NCI-H345 (cell line): ENCODE measurements at regions not wholly inside any gene's neighbourhood (a gene's known extent, or its start where the extent isn't known, plus 50 kb on each side); places are given as distances from the start of the nearest gene placed in this dataset.

Source experiments
- DNase-seq: peaks from one replicate; lab custom pipeline; 2025; lab: John Stamatoyannopoulos, UW

DNA sequence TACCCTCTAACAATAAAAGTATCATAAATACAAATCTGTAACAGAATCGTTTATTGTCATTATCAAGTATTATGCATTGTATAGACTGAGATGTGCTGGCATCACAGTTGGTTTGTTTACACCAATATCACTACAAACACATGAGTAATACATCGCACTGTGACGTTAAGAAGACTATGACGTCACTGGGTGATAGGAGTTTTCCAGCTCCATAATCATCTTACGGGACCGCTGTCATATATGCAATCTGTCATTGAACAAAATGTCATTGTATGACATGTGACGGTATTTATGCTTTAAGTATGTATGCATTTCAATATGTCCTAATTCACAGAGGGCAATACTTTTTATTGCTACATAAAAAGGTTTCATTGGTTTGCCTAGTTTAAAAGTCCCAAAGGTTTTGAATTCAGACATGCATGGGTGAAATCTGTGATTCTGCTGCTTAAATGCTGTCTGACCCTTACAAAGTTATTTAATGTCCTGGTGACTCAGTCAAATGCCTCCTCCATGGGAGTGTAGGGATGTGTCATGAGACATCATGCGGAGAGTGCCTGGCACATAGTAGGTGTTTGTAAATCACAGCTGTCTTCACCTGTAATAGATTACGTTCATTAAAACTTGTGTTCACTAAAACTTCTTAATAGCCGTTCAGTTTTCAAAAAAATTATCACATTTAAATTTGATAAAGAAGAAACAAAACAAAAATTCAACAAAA lies 160.7 kb upstream of the PDE10A start:
- no peak for DNase-seq

GRCh38 chr6:165822501-165822900 lies 159.5 kb upstream of the PDE10A start:
- no peak for DNase-seq

DNA sequence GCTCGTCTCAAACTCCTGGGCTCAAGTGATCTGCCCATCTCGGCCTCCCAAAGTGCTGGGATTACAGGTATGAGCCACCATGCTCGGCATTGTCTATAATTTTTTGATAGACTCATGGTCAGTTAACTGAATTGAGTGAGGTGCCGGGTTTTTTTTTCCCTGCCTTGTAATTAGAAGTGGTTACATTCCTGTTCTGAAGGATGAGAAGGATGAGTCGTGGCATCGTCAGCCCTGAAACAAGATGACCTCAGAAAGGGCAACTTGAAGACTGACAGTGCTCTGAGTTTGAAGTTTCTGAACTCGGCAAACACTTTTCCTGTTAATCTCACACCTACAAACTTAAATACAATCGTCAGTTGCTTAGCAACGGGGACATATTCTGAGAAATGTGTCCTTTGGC lies 158.7 kb upstream of the PDE10A start:
- DNase-seq: no peak

DNA sequence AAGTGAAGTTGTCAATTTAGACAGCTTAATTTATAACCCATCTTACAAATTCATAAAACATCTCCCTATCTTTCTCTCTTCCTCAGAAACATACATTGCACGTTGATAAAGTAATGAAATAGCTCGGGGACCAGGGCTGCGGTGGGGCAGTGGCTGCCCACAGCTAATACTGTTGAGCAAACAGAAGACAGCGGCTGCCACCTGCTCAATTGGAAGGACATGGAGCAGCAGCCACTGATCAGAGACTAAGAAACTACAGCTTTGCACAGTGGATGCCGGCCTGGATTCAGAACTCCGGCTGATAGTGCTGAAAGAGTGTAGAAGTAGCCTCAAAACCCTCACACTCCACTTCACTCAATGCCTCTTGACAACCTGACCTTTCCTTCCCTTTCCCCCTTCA lies 157.9 kb upstream of the PDE10A start:
- no peak for DNase-seq

DNA sequence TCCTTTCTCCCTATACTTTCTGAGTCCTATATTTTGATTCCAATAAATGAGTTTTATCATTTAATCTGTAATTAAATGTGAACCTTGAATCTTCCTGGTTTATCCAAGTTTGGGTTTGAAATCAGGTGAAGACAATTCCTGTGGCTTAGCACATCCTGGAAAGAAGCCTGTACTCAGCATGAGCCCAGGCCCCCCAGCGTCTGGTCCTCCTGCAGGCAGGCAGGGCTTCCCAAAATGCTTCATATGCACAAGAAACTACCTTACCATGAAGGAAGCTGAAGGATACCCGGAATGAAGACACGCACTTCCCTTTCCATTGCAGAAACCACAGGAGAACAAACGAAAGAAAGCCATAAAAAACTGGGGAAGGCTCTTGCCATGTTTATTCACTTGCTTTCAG lies 157.4 kb upstream of the PDE10A start:
- no peak for DNase-seq

DNA sequence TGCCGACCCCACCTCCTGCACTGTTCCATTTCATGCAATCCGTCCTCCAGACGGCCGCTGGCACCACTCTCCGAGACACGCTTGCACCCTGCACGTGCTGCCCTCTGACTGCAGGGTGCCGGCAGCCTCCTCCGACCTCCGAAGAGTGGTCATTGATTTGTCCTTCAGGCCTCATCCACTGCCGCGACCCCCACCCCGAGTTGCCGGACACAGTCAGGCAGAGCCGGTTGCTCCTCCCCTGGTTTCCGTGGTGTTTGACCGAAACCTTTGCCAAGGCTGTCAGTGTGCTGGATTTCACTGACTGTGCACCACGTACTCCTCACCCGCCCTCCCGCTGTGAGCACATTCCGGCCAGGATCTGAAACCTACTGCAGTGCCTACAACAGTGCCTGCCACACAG lies 156.4 kb upstream of the PDE10A start:
- no peak for DNase-seq

- no peak for DNase-seq
Measured at GRCh38 chr6:165818200-165818599, 155.2 kb upstream of the PDE10A start.

GRCh38 chr6:165817771-165818170 lies 154.7 kb upstream of the PDE10A start:
- DNase-seq: no peak

DNA sequence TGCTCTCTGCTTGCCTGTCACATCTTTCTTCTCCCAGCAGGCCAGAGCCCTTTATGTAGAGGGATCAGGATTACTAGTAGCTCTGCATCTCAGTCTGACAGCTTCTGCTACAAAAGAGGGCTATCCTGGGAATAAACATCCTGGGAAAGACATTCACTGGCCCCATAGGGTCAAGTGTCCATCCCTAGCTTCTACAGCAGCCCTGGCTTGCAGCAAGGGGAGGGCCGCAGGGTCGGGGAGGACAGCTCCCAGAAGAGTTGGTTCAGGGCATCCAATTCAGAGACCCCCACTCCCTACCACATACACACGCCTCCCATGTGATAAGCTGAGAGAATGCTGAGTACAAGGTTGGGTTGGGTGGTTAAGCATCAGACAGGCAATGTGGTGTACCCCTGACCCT lies 154.1 kb upstream of the PDE10A start:
- DNase-seq: no peak

DNA sequence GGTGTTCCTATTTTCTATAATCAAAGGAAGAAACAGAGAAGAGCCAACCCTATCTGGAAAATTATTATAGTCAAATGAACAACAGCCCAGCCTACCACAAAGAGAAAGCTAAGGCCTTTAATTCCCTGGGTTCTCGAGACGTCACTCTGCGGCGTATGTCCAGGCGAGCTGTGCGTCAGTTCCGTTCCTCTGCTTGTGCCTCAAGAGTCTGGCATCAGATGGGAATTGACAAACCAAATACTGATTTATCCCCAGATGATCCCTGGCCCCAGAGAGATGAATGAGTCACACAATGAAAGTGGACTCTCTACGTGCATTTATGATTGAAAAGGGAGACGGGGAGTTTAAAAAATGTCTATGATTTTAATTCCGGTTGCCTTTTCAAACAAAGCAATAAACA lies 151.6 kb upstream of the PDE10A start:
- DNase-seq: no peak

- DNase-seq: no peak
Measured at GRCh38 chr6:165811512-165811911, 148.5 kb upstream of the PDE10A start.

DNA sequence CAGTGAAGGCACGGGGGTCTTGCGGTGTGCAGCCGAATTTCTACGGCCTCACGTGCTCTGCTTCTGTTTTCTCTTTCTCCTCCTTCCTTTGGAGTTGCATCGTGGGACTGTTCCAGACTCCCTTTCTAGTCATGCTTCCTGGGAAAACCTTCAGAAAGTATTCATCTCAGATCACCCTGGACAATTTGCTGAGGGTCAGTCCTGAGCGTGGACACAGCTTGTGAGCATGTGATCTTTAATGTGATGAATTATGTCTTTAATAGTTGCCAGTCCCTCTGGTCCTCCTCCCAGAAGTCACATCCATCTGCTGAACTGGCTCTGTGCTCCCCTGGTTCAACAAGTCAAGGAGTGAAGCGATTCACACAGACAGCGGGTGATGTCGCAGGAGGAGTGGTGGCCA lies 145.0 kb upstream of the PDE10A start:
- DNase-seq: no peak

DNA sequence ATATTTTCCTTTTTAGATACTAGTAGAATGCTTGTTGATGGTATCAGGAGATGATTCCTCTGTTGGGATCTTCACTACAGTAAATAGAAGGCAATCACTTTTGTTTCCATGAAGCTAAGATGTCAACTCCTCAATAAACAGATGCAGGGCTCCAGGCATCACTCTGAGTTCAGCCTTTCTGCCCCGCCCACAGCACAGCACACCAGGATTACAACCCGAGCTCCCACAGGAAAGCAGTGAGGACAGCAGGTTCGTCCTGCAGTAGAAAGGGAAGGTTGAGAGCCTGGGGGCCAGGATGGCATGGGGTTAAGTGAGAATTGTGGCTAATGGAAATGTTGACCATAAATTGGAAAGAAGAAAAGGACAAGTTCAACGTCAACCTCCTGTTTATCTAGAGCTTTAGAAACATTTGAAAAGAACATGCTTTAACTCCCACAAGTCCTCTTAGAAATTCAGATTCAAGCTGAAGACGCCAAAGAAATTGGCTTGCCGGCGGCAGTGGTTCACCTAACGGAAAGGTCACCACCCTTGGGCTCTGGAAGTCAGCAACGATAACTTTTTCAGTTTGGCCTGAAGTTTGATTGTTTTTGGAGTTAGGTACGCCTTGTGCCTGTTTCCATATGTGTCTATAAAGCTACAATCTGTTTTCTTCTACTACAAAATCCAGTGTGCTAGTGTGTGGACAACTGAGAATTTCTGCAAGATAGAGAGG lies 144.4 kb upstream of the PDE10A start:
- no peak for DNase-seq

DNA sequence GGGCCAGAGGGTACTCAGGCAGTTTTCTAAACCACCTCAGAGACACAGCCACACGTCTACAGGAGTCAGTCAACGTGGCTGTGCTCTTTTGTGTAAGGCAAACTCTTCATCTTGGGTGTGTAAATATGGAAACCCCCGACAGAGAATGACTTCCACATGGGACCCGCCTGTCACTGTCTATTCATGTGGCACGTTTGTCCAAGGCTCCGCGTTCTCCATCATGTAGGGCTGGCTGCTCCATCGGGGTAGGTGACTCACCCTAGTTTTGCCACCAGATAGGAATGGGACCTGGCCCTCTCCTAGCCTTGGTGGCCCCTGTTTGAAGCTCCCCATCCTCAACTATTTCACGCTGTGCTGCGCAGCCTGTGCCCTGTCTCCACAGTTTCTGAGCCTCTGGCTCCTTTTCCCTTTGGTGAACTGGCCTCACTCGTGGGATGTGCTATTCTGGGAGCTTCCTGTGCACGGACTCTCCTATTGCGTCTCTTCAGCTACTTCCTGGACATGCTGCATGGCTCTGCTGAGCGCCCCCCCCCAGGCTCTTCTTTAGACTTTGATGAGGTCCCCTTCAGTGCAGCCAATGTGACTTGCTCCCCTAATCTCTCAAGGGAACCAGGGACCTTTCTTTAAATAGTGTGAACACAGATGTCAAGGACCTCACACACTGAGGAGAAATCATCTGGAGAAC lies 143.2 kb upstream of the PDE10A start:
- no peak for DNase-seq

- DNase-seq: no peak
Measured at GRCh38 chr6:165805636-165806035, 142.6 kb upstream of the PDE10A start.

DNA sequence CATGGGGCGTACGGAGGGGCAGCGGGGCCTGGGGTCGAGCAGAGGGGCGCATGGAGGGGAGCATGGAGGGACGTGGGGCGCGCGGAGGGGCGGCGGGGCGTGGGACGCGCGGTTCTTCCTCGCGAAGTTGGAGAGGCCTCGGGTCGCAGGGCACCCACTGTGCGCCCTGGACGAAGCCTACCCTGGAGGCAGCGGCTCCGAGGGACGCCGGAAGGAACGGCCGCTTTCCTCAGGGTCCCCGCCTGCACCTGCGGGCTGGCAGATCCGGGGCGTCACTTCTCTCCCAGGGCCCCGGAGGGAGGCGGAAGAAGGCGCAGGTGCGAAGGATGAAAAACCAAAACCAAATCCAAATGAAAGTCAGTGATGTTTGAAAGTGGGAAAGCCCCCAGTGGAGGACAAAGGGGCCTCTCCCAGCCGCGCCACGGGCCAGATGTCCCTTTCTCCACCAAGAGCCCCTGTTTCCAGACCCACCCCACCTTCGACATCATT lies 142.1 kb upstream of the PDE10A start:
- DNase-seq: no peak

GRCh38 chr6:165804331-165805066 lies 141.5 kb upstream of the PDE10A start:
- no peak for DNase-seq

DNA sequence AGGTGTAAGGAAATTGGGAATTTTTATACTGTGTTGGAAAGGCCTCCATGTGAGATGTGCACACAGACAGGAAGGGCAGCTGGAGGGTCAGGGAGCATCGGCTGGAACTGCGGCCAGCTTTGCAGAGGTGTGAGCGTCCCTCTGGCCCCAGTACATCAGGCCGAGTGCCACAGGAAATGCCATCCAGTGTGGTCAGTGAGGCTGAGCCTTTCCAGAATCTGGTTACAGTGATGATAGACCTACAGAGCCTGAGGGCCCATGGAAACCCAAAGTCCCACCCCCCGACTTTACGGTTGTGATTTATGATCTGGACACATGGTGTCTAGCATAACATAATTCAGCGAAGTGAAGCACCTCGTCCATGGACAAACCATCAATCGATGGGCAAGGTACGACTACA lies 137.3 kb upstream of the PDE10A start:
- DNase-seq: no peak

DNA sequence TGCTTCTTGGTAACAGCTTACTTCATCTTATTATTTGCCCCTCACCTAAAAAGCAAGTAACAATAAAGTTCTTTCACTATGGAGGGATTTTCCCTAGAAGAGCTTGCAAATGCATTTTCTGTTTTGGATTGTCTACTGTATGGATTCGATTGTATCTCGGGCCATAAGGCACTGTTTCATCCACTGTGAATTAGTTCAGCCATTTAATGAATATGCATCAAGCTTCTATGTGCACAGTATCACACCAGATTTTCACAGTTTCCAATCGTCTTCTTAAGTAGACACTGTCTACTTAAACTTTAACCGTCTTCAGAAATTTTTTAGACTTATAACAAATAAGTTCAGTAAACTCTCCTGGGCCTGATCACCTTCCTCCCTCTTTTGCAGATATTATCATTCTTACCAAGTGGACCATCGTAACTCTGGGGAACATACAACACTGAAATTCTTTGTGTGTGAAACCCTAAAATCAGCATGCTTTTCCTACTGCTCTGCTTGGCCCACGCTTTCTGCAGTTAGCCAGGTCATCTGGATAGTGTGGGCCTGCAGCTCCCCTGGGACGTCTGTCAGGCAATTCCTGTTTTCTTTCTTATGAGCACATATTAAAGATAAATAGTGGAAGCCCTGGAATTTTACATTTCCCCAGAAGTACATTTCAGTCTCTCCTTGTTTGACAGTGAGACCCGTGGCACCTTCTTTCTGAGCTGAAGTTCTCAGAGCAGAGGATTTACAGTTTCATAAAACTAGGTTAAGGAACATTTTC lies 136.5 kb upstream of the PDE10A start:
- no peak for DNase-seq

- DNase-seq: no peak
Measured at GRCh38 chr6:165798991-165799390, 135.9 kb upstream of the PDE10A start.

DNA sequence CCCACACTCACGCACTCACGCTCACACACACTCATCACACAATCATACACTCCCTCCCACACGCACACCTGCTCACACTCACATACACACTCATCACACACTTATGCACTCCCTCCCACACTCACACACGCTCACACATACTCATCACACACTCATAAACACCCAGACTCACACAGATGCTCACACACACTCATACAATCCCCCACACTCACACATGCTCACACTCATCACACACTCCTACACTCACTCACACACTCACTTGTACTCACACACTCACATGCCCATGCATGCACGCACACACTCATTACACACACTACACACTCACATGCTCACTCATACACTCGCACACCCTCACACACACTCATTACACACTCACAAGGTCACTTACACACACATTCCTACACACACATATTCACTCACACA lies 131.1 kb upstream of the PDE10A start:
- DNase-seq: no peak
